ENCODE measurements at regions not wholly inside any gene's neighbourhood (a gene's known extent, or its start where the extent isn't known, plus 50 kb on each side); places are given as distances from the start of the nearest gene placed in this dataset.

DNA sequence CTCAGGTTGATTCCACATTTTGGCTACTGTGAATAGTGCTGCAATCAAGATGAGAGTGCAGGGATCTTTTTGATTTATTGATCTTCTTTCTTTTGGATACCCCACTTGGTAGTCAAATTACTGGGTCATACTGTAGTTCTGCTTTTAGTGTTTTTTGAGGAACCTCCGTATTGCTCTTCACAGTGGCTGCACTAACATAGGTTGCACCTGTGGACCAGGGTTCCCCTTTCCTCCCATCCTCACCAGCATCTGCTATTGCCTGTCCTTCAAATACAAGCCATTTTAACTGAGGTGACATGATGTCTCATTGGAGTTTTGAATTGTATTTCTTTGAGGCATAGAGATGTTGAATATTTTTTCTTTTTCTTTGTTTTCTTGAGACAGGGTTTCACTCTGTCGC is 152.5 kb upstream of the TMEM132C start:
- Histone ChIP-seq H3K36me3 (no peaks in the 10 kb centered on the region), H3K4me1 (no peaks in the 10 kb centered on the region), H3K9me3 (replicated peaks) (no peaks in the 10 kb centered on the region), H3K4me3 (no peak overlapping the region), H3K27ac (no peak overlapping the region), H3K27me3 (no peaks in the 10 kb centered on the region)
- DNase-seq: no peak

DNA sequence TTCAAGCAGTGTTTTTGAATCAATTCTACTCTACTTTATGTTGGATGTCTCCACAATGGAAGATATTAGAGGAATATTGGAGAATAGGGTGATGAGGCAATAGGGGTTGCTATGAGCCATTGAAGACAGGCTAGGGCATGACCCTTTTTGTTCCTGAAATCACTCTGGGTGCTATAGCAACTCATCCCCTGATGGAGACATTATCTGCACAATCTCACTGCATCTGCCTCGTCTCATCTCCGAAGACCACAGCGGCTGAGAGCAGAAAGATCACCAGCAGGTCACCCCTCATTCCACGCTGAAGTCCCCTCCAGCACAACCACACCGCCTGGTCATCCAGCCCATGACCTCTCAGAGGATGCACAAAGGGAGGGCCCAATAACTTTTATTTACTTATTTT is 150.4 kb upstream of the TMEM132C start:
- no peaks in the 10 kb centered on the region for H3K36me3 ChIP-seq
- no peak overlapping the region for H3K27ac ChIP-seq
- DNase-seq: peak in 1 of 2 experiments; percentile 4
- no peaks in the 10 kb centered on the region for H3K4me1 ChIP-seq
- H3K27me3 ChIP-seq: no peaks in the 10 kb centered on the region
- no peaks in the 10 kb centered on the region for H3K9me3 ChIP-seq (replicated peaks)
- no peak overlapping the region for H3K4me3 ChIP-seq

DNA sequence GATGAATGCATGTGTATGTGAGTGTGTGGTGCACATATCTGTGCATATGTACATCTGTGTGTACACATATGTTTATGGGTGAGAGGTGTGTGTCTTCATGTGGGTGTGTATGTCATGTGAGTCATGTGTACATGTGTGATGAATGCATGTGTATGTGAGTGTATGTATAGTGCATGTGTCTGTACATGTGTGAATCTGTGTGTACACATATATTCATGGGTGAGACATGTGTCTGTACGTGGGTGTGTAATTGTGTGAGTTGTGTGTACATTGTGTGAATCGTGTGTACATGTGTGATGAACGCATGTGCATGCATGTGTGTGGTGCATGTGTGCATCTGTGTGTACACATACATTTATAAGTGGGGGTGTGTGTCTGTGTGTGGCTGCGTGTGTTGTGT is 146.9 kb upstream of the TMEM132C start:
- H3K4me3 ChIP-seq: no peak overlapping the region
- H3K4me1 ChIP-seq: no peaks in the 10 kb centered on the region
- DNase-seq: no peak
- H3K27ac ChIP-seq: no peak overlapping the region
- no peaks in the 10 kb centered on the region for H3K9me3 ChIP-seq (replicated peaks)
- H3K36me3 ChIP-seq: no peaks in the 10 kb centered on the region
- H3K27me3 ChIP-seq: no peaks in the 10 kb centered on the region

DNA sequence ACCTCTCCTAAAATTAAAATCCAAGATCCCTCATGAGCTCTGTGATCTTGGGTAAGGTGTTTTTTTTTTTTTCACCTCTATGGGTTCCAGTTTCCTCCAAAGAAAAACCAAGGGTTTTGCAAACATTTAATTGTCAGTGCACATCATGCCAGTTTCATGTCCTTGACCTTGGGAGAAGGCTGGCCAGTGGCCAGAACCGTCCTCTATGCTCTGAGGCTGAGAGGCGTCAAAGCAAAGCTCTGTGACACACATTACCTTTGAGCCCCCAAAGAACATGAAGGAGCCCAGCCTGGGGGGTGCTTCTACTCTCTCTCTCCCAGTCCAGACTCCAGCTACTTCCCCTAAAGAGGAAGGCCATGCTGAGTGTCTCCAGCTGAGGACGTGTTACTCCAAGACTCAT is 145.5 kb upstream of the TMEM132C start:
- Histone ChIP-seq H3K4me3 (no peak overlapping the region), H3K4me1 (no peaks in the 10 kb centered on the region), H3K9me3 (replicated peaks) (no peaks in the 10 kb centered on the region), H3K27ac (no peak overlapping the region), H3K36me3 (no peaks in the 10 kb centered on the region), H3K27me3 (no peaks in the 10 kb centered on the region)
- no peak for DNase-seq

DNA sequence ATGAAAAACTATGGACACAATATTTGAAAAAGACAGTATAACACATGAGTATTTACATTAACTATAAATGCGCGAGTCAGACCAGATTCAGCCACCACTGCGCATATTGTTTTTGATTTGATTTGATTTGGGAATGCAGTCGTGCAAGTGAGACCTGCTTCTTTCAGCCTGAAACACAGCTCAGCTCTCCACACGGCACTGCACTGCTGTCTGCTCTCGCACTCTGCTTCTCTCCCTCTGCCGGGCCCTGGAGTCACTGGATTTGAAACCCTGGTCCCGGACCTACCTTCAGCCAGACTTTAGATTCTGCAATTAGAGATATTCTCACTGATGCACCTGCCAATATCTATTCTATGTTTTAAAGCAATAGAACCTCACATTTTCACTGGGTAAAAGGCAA is 143.9 kb upstream of the TMEM132C start:
- Histone ChIP-seq H3K27ac (no peak overlapping the region), H3K9me3 (replicated peaks) (no peaks in the 10 kb centered on the region), H3K27me3 (no peaks in the 10 kb centered on the region), H3K4me1 (no peaks in the 10 kb centered on the region), H3K36me3 (no peaks in the 10 kb centered on the region), H3K4me3 (no peak overlapping the region)
- DNase-seq: no peak

DNA sequence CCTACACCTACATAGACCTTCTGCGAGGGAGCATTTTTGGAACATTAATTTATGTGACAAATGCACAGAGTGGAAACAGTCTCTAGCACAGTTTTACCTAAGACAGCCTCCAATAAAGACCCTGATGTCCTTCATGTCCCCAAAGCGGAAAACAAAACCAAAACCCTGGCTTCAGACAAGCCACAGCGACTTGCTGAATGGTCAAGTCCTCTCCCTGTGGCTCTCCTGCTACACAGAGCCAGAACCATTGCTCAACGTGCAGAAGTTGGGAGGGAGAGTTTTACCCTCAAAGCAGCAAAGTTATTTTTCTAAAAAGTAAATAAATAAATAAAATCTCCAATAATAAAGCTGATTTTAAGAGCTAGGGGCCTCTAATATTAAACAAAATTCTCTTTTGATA is 135.0 kb upstream of the TMEM132C start:
- Histone ChIP-seq H3K36me3 (no peaks in the 10 kb centered on the region), H3K27ac (no peak overlapping the region), H3K27me3 (no peaks in the 10 kb centered on the region), H3K9me3 (replicated peaks) (no peaks in the 10 kb centered on the region), H3K4me1 (no peaks in the 10 kb centered on the region), H3K4me3 (no peak overlapping the region)
- DNase-seq: no peak

DNA sequence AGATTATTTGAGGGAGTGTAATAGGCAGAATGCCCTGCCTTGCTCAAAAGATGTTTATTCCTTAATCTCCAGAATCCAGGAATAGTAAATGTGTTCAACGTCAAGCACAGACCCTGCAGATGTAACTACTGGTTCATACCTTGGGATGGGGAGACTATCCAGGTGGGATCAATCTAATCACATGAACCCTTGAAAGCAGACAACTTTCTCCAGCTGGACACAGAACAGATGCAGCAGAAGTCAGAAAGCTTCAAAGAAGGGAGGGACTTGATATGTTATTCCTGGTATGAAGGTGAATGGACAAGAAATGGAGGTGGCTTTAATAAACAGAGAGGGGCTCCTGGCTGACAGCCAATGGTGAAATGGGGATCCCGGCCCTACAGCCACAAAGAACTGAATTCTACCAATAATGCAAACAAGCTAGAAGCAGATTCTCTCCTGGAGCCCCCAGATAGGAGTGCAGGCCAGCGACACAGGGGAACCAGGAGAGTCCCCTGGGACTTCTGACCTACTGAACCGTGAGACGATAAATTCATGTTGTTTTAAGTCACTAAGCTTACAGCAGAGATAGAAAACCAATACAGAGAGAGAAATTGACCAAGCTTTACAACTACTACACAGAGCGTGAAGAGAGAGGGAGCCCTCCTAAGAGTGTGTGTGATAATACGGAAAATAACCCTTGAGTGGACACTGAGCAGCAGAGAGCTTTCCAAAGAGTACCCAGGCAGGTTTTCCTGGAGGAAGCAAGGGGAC is 133.5 kb upstream of the TMEM132C start:
- no peak for DNase-seq
- Histone ChIP-seq H3K4me3 (no peak overlapping the region), H3K36me3 (no peaks in the 10 kb centered on the region), H3K27me3 (no peaks in the 10 kb centered on the region), H3K9me3 (replicated peaks) (no peaks in the 10 kb centered on the region), H3K4me1 (no peaks in the 10 kb centered on the region), H3K27ac (no peak overlapping the region)

DNA sequence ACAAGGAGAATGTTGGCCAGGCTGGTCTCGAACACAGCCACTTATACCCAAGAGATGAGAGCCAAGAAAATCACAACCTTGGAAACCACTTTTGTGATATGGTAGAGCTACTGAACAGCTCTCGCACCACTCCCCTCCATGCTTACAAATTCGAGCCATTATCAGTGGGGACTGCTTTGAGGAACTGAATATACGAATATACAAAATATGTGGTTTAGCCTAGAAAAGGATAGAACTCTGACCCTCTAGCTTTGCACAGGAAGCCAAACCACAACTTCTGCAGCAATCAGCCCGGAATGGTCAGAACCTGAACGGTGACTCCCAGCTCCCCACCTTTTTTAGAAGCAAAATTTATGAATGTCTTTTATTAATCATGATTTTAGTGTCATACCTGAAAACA is 129.8 kb upstream of the TMEM132C start:
- no peaks in the 10 kb centered on the region for H3K4me1 ChIP-seq
- H3K36me3 ChIP-seq: no peaks in the 10 kb centered on the region
- no peak overlapping the region for H3K4me3 ChIP-seq
- no peak for DNase-seq
- H3K27me3 ChIP-seq: no peaks in the 10 kb centered on the region
- no peak overlapping the region for H3K27ac ChIP-seq
- H3K9me3 ChIP-seq (replicated peaks): no peaks in the 10 kb centered on the region

DNA sequence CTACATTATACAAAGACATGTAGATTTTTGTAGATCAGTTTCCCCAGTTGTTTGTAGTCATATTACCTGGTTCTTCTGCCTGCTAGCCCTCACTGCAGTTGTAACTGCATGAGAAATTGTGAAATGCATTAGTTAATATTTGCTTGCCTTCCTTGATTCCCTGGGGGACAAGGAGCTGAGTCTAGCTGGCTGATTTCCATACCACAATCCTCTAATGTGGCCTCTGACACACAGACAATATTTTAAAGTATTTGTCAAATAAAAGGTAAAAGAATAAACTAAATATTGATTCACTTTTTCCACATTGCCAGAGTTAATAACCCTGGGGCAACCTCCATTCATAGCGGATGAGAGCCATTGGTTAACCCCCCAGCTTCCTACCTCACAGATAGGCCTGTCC is 128.8 kb upstream of the TMEM132C start:
- no peak overlapping the region for H3K4me3 ChIP-seq
- no peaks in the 10 kb centered on the region for H3K9me3 ChIP-seq (replicated peaks)
- no peak for DNase-seq
- H3K4me1 ChIP-seq: no peaks in the 10 kb centered on the region
- H3K27ac ChIP-seq: no peak overlapping the region
- no peaks in the 10 kb centered on the region for H3K27me3 ChIP-seq
- no peaks in the 10 kb centered on the region for H3K36me3 ChIP-seq

DNA sequence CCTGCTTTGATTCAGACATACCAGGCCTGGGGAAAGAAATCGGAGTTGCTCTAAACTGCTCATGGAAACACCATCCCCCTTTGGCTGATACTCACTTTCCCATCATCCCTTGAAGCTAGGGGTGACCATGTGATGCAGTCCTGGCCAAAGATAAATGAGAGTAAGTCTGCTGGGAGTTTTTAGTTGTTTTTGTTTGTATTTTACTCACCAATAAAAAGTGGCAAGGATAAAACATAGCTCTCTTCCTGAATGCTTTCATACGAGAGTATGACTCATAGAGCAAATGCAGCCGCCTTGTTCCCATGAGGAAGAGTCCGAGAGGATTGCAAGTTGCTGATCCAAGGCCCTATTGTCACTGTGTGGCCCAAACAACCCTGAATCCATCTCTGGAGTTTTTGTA is 126.4 kb upstream of the TMEM132C start:
- Histone ChIP-seq H3K4me1 (no peaks in the 10 kb centered on the region), H3K9me3 (replicated peaks) (no peaks in the 10 kb centered on the region), H3K36me3 (no peaks in the 10 kb centered on the region), H3K27me3 (no peaks in the 10 kb centered on the region), H3K27ac (no peak overlapping the region), H3K4me3 (no peak overlapping the region)
- DNase-seq: peak in 1 of 2 experiments; percentile 1

DNA sequence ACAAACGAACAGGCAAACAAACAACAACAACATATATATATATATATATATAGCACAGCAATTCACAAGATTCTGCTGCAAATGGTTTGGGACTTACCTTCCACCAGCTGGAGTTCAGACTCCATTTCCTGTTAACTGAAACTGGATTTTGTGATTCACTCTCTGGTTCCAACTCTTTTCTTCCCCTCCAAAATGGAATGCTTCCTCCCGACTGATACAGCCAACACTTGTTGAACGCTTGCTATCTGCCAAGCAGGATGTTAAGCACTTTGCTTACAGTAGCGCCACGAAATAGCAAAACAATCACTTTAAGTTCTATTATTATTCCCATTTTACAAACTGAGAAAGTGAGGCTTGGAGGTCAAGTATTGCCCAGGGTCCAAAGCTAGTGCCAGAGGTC is 116.0 kb upstream of the TMEM132C start:
- H3K9me3 ChIP-seq (replicated peaks): no peaks in the 10 kb centered on the region
- no peak overlapping the region for H3K4me3 ChIP-seq
- no peak overlapping the region for H3K27ac ChIP-seq
- DNase-seq: no peak
- no peaks in the 10 kb centered on the region for H3K4me1 ChIP-seq
- H3K27me3 ChIP-seq: no peaks in the 10 kb centered on the region
- no peaks in the 10 kb centered on the region for H3K36me3 ChIP-seq

DNA sequence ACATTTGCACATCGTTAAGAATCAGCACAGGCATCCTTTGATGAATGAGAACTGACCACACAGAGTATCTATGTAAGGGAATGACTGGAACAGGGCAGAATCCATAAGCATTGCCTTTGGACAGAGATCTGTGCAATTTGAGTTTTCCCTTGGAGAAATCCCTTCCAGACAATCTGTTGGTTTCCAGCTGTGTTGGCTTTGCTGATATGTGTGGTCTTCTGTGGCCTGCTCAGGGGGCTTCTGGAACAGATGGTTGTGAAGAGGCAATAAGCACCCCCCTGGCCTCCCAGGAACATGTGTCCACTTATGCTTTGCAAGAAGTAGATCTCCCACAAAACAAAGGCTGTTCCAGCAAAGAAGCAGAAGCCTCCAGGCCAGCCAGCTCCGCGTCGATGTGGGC is 111.4 kb upstream of the TMEM132C start:
- Histone ChIP-seq H3K4me1 (no peaks in the 10 kb centered on the region), H3K27me3 (peaks cover 3% of the 10 kb centered on the region; the same call in 1 of the 2 replicates), H3K9me3 (replicated peaks) (no peaks in the 10 kb centered on the region), H3K27ac (no peak overlapping the region), H3K4me3 (no peak overlapping the region), H3K36me3 (no peaks in the 10 kb centered on the region)
- no peak for DNase-seq

DNA sequence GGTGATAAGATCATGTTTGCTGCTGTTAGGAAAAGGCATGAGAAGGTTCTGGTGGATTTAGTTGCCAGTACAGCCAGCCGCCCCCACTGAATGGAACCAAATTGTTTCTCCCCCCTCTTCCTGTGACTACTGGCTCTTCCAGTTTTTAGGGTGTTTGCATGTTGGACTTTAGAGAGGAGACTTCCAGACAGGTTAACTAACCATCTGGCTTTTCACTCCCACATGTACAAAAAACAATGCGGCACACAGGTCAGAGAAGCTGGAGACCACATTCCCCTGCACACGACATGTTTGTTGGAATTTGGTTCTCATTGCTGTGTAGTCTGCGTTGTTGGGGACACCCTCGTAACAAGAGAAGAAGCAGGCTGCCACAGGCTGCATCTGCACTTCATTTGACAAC is 103.9 kb upstream of the TMEM132C start:
- Histone ChIP-seq H3K4me3 (no peak overlapping the region), H3K9me3 (replicated peaks) (no peaks in the 10 kb centered on the region), H3K36me3 (no peaks in the 10 kb centered on the region), H3K27ac (no peak overlapping the region), H3K27me3 (peaks cover 3% of the 10 kb centered on the region; the same call in 1 of the 2 replicates), H3K4me1 (no peaks in the 10 kb centered on the region)
- no peak for DNase-seq

DNA sequence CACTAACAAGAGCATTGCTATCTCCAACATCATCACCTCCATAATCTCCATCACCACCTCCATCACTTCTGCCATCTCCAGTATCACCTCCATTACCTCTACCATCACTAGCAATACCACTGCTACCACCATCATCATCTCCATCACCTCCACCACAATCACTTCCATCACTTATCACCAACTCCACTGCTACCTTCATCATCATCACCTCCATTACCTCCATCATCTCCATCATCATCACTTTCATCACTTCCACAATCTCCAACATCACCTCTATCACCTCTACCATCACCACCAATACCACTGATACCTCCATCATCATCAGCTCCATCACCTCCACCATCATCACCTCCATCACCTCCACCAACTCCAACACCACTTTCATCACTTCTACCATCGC is 102.4 kb upstream of the TMEM132C start:
- Histone ChIP-seq H3K27me3 (no peaks in the 10 kb centered on the region), H3K27ac (no peak overlapping the region), H3K9me3 (replicated peaks) (no peaks in the 10 kb centered on the region), H3K4me3 (no peak overlapping the region), H3K36me3 (no peaks in the 10 kb centered on the region), H3K4me1 (no peaks in the 10 kb centered on the region)
- DNase-seq: no peak

DNA sequence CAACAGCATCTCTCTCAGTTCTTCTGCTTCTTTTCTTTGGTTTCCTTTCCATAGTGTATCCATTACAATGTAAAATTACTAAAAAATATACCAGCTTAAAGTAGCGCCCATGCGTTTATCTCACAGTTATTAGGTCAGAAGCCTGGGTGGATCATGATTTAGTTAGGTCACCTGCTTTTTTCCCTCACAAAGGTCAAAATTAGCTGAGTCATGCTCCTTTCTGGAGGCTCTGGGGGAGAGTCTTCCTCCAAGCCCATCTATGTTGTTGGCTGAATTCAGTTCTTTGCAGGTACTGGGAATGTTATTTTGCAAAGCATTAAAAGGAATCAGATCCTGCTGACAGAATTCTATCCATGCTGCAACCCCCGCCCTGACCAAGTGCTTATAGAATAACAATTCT is 101.6 kb upstream of the TMEM132C start:
- DNase-seq: no peak
- Histone ChIP-seq H3K27me3 (no peaks in the 10 kb centered on the region), H3K4me3 (no peak overlapping the region), H3K9me3 (replicated peaks) (no peaks in the 10 kb centered on the region), H3K36me3 (no peaks in the 10 kb centered on the region), H3K4me1 (no peaks in the 10 kb centered on the region), H3K27ac (no peak overlapping the region)

DNA sequence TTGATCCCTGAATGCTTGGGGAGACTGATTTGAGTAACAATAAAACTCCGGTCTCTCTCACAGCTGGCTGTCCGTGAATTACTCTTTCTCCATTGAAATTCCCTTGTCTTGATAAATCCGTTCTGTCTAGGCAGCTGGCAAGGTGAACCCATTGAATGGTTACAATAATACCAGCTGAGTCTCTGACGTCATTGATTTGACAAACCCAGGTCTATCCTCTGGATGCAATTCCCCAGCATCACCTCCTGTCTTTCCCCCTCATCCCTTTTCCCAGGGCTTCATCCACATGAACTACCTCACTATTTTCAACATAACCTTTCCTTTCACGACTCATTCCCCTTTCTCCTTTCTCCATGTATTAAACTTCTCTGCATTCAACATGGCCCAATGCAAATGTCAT is 98.7 kb upstream of the TMEM132C start:
- no peaks in the 10 kb centered on the region for H3K36me3 ChIP-seq
- H3K4me3 ChIP-seq: no peak overlapping the region
- no peak for DNase-seq
- H3K9me3 ChIP-seq (replicated peaks): no peaks in the 10 kb centered on the region
- no peaks in the 10 kb centered on the region for H3K27me3 ChIP-seq
- no peaks in the 10 kb centered on the region for H3K4me1 ChIP-seq
- H3K27ac ChIP-seq: no peak overlapping the region

Data from SJCRH30 (cell line).